ENCODE measurements at regions not wholly inside any gene's neighbourhood (a gene's known extent, or its start where the extent isn't known, plus 50 kb on each side); places are given as distances from the start of the nearest gene placed in this dataset.

GRCh38 chr5:98308231-98308630 lies 465.2 kb upstream of the RGMB start:
- no peak for TF ChIP-seq CTCF (IDR thresholded peaks at IDR 0.05; ENCODE audit: unreplicated experiment)
- peaks cover 2% of the 10 kb centered on the region for H3K27me3 Mint-ChIP-seq (ENCODE audit: unreplicated experiment)
- peaks cover 20% of the 10 kb centered on the region for H3K4me1 Mint-ChIP-seq (ENCODE audit: unreplicated experiment)
- H3K9me3 Mint-ChIP-seq (ENCODE audit: unreplicated experiment): no peaks in the 10 kb centered on the region
- H3K36me3 Mint-ChIP-seq (ENCODE audit: low read depth, unreplicated experiment): no peaks in the 10 kb centered on the region
- H3K27ac Mint-ChIP-seq (ENCODE audit: unreplicated experiment): no peak overlapping the region
- no peak for DNase-seq (ENCODE audit: low spot score)
- H3K4me3 Mint-ChIP-seq (ENCODE audit: unreplicated experiment): no peak overlapping the region

- H3K4me1 Mint-ChIP-seq (ENCODE audit: unreplicated experiment): peaks cover 20% of the 10 kb centered on the region
- TF ChIP-seq CTCF (IDR thresholded peaks at IDR 0.05; ENCODE audit: unreplicated experiment): no peak
- DNase-seq (ENCODE audit: low spot score): no peak
- no peak overlapping the region for H3K4me3 Mint-ChIP-seq (ENCODE audit: unreplicated experiment)
- H3K27ac Mint-ChIP-seq (ENCODE audit: unreplicated experiment): peak overlapping the region; percentile 68
- H3K27me3 Mint-ChIP-seq (ENCODE audit: unreplicated experiment): peaks cover 2% of the 10 kb centered on the region
- no peaks in the 10 kb centered on the region for H3K9me3 Mint-ChIP-seq (ENCODE audit: unreplicated experiment)
- no peaks in the 10 kb centered on the region for H3K36me3 Mint-ChIP-seq (ENCODE audit: low read depth, unreplicated experiment)
These were observed 464.5 kb upstream of the RGMB start for GRCh38 chr5:98308960-98309359.

GRCh38 chr5:98309785-98310598 lies 463.5 kb upstream of the RGMB start:
- DNase-seq (ENCODE audit: low spot score): peak; percentile 38
- Mint-ChIP-seq H3K27me3 (ENCODE audit: unreplicated experiment) (peaks cover 2% of the 10 kb centered on the region), H3K9me3 (ENCODE audit: unreplicated experiment) (no peaks in the 10 kb centered on the region), H3K27ac (ENCODE audit: unreplicated experiment) (peak overlapping the region; percentile 93), H3K4me3 (ENCODE audit: unreplicated experiment) (no peak overlapping the region), H3K36me3 (ENCODE audit: low read depth, unreplicated experiment) (no peaks in the 10 kb centered on the region), H3K4me1 (ENCODE audit: unreplicated experiment) (peaks cover 20% of the 10 kb centered on the region)
- no peak for TF ChIP-seq CTCF (IDR thresholded peaks at IDR 0.05; ENCODE audit: unreplicated experiment)

- no peaks in the 10 kb centered on the region for H3K36me3 Mint-ChIP-seq (ENCODE audit: low read depth, unreplicated experiment)
- no peak overlapping the region for H3K27ac Mint-ChIP-seq (ENCODE audit: unreplicated experiment)
- peaks cover 10% of the 10 kb centered on the region for H3K4me1 Mint-ChIP-seq (ENCODE audit: unreplicated experiment)
- H3K4me3 Mint-ChIP-seq (ENCODE audit: unreplicated experiment): no peak overlapping the region
- no peak for TF ChIP-seq CTCF (IDR thresholded peaks at IDR 0.05; ENCODE audit: unreplicated experiment)
- H3K9me3 Mint-ChIP-seq (ENCODE audit: unreplicated experiment): no peaks in the 10 kb centered on the region
- no peak for DNase-seq (ENCODE audit: low spot score)
- peaks cover 2% of the 10 kb centered on the region for H3K27me3 Mint-ChIP-seq (ENCODE audit: unreplicated experiment)
These were observed 459.2 kb upstream of the RGMB start for GRCh38 chr5:98314292-98314691.

GRCh38 chr5:98318386-98318785 lies 455.1 kb upstream of the RGMB start:
- no peaks in the 10 kb centered on the region for H3K36me3 Mint-ChIP-seq (ENCODE audit: low read depth, unreplicated experiment)
- H3K27ac Mint-ChIP-seq (ENCODE audit: unreplicated experiment): no peak overlapping the region
- H3K4me1 Mint-ChIP-seq (ENCODE audit: unreplicated experiment): peaks cover 3% of the 10 kb centered on the region
- no peaks in the 10 kb centered on the region for H3K9me3 Mint-ChIP-seq (ENCODE audit: unreplicated experiment)
- DNase-seq (ENCODE audit: low spot score): no peak
- TF ChIP-seq CTCF (IDR thresholded peaks at IDR 0.05; ENCODE audit: unreplicated experiment): no peak
- H3K27me3 Mint-ChIP-seq (ENCODE audit: unreplicated experiment): no peaks in the 10 kb centered on the region
- no peak overlapping the region for H3K4me3 Mint-ChIP-seq (ENCODE audit: unreplicated experiment)

All from endothelial cell (in vitro differentiated cells).